Caco-2 (cell line): ENCODE measurements at regions not wholly inside any gene's neighbourhood (a gene's known extent, or its start where the extent isn't known, plus 50 kb on each side); places are given as distances from the start of the nearest gene placed in this dataset. TPM values are rescaled to one million over a fixed set of nuclear protein-coding genes. Genes with fewer than 3 reads are reported as not detected.
"Not testable (repeated sequence)": the region's sequence is repeated elsewhere in the genome, so short reads cannot be mapped to it uniquely, and the experiment has no call there.

Experiments used
- BruUV-seq: library from RNA; stranded (reverse); fragments of 400-500 nt; replicated peaks from 2 replicates; lab custom pipeline; 2021; lab: Mats Ljungman, UMichigan
- CTCF ChIA-PET: fragments of 300-600 bp; sonication (Branson Sonifier 250); formaldehyde crosslinking; loops from one replicate; lab custom pipeline; 2022; ENCODE audit warnings: antibody characterized with exemption; lab: Charles Lee
- POLR2A ChIA-PET: fragments of 300-600 bp; sonication (Branson Sonifier 250); formaldehyde crosslinking; loops from one replicate; lab custom pipeline; 2022; ENCODE audit warnings: antibody characterized with exemption; lab: Charles Lee
- DNase-seq, 2 experiments: peaks; one replicate each; pipeline versions ENCODE4 v3.0.0 to v3.0.0-alpha.2; 2020 to 2022
- H3K27me3 ChIP-seq: replicated peaks from 2 replicates; pipeline ENCODE4 v1.6.0; 2011; ENCODE audit warnings: low read length; ENCODE audit not compliant: control insufficient read depth, insufficient read depth
- H3K36me3 ChIP-seq: 2 replicates; pipeline ENCODE4 v1.5.1; 2011; ENCODE audit warnings: low read length; ENCODE audit not compliant: control insufficient read depth, insufficient read depth
- H3K4me1 ChIP-seq: fragments of 250-450 bp; sonication (Bioruptor Pico); 2 replicates; pipeline ENCODE4 v1.5.1; 2020; ENCODE audit warnings: mild to moderate bottlenecking
- H3K4me3 ChIP-seq: 2 replicates; pipeline ENCODE4 v1.5.1; 2011; ENCODE audit warnings: low read depth, mild to moderate bottlenecking, control low read depth, low read length
- H3K9me3 ChIP-seq: fragments of 250-450 bp; sonication (Bioruptor Pico); 2 replicates; pipeline ENCODE4 v1.5.1; 2020; ENCODE audit warnings: mild to moderate bottlenecking, moderate library complexity
- H3K27ac Mint-ChIP-seq: one replicate; pipeline ENCODE4 v1.8.0; 2022; ENCODE audit warnings: mixed read lengths; ENCODE audit not compliant: unreplicated experiment
- H3K27me3 Mint-ChIP-seq: one replicate; pipeline ENCODE4 v1.8.0; 2022; ENCODE audit warnings: mixed read lengths; ENCODE audit not compliant: insufficient read depth, unreplicated experiment
- H3K36me3 Mint-ChIP-seq: one replicate; pipeline ENCODE4 v1.8.0; 2022; ENCODE audit warnings: mild to moderate bottlenecking, mixed read lengths; ENCODE audit not compliant: insufficient read depth, unreplicated experiment
- H3K4me1 Mint-ChIP-seq: one replicate; pipeline ENCODE4 v1.8.0; 2022; ENCODE audit warnings: low read depth, mixed read lengths; ENCODE audit not compliant: unreplicated experiment
- H3K4me3 Mint-ChIP-seq: one replicate; pipeline ENCODE4 v1.8.0; 2022; ENCODE audit warnings: mild to moderate bottlenecking, moderate library complexity, mixed read lengths; ENCODE audit not compliant: unreplicated experiment
- H3K9me3 Mint-ChIP-seq: one replicate; pipeline ENCODE4 v1.8.0; 2022; ENCODE audit warnings: mixed read lengths; ENCODE audit not compliant: unreplicated experiment
- intact Hi-C: fragments of 100-400 bp; cut with micrococcal nuclease; formaldehyde crosslinking; loops from one replicate; pipeline ENCODE4 v1.10.0; 2022; ENCODE audit not compliant: unreplicated experiment
- microRNA-seq: library from miRNA; unstranded; fragments of <30 nt; microRNA quantifications from one replicate; pipeline ENCODE4 v1.2.0, GENCODE V29; 2022

DNA sequence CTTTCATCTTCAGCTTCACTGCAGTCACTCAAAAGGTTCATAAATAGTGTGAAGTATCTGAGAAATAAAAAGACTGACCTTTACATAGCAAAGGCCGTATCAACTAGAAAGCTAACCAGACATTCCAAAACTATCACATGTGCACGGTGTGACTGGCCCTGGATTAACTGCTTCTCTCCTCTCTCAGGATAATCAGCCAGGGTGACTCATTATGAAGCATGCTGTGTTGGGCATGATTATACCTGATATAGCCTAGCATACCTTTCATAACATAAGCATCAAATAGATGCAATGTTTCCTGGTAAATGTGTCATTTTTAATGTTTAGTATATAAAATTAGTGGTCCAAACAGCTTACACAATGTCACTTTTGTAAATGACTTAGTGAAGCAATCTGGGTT, 63.2 kb upstream of the POTEB2 start:
- BruUV-seq, H3K4me1 Mint-ChIP-seq, H3K4me3 Mint-ChIP-seq: not testable (repeated sequence)

More for the DNA sequence above, 63.2 kb upstream of the POTEB2 start:
- POLR2A ChIA-PET, H3K36me3 ChIP-seq, H3K4me1 ChIP-seq, H3K9me3 Mint-ChIP-seq, H3K27ac Mint-ChIP-seq, H3K9me3 ChIP-seq, H3K27me3 ChIP-seq, CTCF ChIA-PET, DNase-seq, H3K36me3 Mint-ChIP-seq, intact Hi-C loops, H3K4me3 ChIP-seq, H3K27me3 Mint-ChIP-seq: not testable (repeated sequence)

Small RNA genes lying in the stretch of these regions (microRNA-seq; reads per million reads assigned to microRNA genes)
- gene MIR5701-1 = not detected
